ENCODE measurements at regions not wholly inside any gene's neighbourhood (a gene's known extent, or its start where the extent isn't known, plus 50 kb on each side); places are given as distances from the start of the nearest gene placed in this dataset.

DNA sequence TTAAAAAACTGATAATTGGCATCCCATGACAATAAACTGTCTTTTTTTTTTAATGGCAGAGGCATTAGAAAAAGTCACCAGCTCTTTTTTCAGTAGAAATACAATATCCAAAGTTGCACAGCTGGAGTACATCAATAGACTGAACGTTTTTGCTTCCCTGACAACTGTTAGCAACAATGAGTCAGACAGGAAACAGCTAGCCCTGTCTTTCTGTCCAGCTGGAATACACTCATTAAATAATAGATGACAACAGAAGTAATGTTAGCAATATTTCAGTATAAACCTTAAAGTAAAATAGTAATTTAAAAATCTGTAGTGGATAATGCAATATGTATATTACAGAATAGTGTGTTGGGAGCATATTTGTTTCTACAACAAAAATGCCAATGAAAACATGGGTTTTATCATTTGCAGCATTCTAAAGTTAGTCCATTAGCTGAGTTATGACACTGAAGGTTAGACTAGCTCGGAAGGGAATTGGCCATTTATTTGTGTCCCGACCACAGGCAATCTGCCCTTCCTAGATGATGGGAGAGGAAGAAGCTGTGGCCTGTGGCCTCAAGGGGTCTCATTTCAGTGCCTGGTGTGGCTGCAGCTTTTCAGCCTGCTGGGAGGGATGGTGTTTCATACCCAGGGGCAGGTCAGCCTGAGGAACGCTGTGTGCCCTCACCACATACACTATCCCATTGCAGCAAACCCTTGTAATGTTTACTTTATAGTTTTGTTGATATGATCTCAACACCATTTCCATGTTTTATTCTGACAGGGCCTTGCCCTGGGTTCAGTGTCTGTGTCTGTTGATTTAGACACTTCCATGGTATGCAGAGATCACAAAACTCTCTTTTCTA is 173.3 kb downstream of the SLC16A9 start:
- no peaks in the 10 kb centered on the region for H3K27me3 ChIP-seq (ENCODE audit: control insufficient read depth in 2 of 2, insufficient read depth in 2 of 2, low read length in 2 of 2)
- no peak overlapping the region for H3K4me3 ChIP-seq
- ChIA-PET CTCF (ENCODE audit: low intra/inter-chr PET ratio) (no interaction called here), POLR2A (interaction anchor here (0.6 to 0.9 kb wide), 3 partner anchors 9 to 752 kb away, joined by 3 read pairs; no protein-coding TSS in a partner anchor)
- intact Hi-C loops (cut with micrococcal nuclease): no loop called here
- FAIRE-seq: no peak
- no peak overlapping the region for H2AFZ ChIP-seq (ENCODE audit: low read depth, low read length)
- no peaks in the 10 kb centered on the region for H4K20me1 ChIP-seq (replicated peaks; ENCODE audit: control insufficient read depth, insufficient read depth, low read length)
- BruUV-seq (replicated peaks): no TSS peak
- H3K79me2 ChIP-seq (ENCODE audit: control insufficient read depth, insufficient read depth, low read length): no peaks in the 10 kb centered on the region
- no peak for TF ChIP-seq ZNF354B (CRISPR knock-in tag; IDR thresholded peaks at IDR 0.05)
- TF ChIP-seq PHB (CRISPR knock-in tag; IDR thresholded peaks at IDR 0.05): no peak
- TF ChIP-seq, protein P1, sequence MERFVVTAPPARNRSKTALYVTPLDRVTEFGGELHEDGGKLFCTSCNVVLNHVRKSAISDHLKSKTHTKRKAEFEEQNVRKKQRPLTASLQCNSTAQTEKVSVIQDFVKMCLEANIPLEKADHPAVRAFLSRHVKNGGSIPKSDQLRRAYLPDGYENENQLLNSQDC (CRISPR knock-in tag; IDR thresholded peaks at IDR 0.05): no peak
- no peak for TF ChIP-seq XRCC3 (IDR thresholded peaks at IDR 0.05)
- TF ChIP-seq, protein P2, sequence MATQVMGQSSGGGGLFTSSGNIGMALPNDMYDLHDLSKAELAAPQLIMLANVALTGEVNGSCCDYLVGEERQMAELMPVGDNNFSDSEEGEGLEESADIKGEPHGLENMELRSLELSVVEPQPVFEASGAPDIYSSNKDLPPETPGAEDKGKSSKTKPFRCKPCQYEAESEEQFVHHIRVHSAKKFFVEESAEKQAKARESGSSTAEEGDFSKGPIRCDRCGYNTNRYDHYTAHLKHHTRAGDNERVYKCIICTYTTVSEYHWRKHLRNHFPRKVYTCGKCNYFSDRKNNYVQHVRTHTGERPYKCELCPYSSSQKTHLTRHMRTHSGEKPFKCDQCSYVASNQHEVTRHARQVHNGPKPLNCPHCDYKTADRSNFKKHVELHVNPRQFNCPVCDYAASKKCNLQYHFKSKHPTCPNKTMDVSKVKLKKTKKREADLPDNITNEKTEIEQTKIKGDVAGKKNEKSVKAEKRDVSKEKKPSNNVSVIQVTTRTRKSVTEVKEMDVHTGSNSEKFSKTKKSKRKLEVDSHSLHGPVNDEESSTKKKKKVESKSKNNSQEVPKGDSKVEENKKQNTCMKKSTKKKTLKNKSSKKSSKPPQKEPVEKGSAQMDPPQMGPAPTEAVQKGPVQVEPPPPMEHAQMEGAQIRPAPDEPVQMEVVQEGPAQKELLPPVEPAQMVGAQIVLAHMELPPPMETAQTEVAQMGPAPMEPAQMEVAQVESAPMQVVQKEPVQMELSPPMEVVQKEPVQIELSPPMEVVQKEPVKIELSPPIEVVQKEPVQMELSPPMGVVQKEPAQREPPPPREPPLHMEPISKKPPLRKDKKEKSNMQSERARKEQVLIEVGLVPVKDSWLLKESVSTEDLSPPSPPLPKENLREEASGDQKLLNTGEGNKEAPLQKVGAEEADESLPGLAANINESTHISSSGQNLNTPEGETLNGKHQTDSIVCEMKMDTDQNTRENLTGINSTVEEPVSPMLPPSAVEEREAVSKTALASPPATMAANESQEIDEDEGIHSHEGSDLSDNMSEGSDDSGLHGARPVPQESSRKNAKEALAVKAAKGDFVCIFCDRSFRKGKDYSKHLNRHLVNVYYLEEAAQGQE (IDR thresholded peaks at IDR 0.05; ENCODE audit: borderline replicate concordance): no peak
- TF ChIP-seq, protein P2 (CRISPR knock-in tag; IDR thresholded peaks at IDR 0.05; ENCODE audit: low read depth): no peak
- TF ChIP-seq HDAC2 (IDR thresholded peaks at IDR 0.05): no peak
- TF ChIP-seq ZNF239 (CRISPR knock-in tag; IDR thresholded peaks at IDR 0.05): no peak
- no peak for TF ChIP-seq POLR2H (tag; IDR thresholded peaks at IDR 0.05; ENCODE audit: low read depth)
- TF ChIP-seq, protein P3, sequence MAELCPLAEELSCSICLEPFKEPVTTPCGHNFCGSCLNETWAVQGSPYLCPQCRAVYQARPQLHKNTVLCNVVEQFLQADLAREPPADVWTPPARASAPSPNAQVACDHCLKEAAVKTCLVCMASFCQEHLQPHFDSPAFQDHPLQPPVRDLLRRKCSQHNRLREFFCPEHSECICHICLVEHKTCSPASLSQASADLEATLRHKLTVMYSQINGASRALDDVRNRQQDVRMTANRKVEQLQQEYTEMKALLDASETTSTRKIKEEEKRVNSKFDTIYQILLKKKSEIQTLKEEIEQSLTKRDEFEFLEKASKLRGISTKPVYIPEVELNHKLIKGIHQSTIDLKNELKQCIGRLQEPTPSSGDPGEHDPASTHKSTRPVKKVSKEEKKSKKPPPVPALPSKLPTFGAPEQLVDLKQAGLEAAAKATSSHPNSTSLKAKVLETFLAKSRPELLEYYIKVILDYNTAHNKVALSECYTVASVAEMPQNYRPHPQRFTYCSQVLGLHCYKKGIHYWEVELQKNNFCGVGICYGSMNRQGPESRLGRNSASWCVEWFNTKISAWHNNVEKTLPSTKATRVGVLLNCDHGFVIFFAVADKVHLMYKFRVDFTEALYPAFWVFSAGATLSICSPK (IDR thresholded peaks at IDR 0.05; ENCODE audit: borderline replicate concordance): no peak
- TF ChIP-seq, protein P4, sequence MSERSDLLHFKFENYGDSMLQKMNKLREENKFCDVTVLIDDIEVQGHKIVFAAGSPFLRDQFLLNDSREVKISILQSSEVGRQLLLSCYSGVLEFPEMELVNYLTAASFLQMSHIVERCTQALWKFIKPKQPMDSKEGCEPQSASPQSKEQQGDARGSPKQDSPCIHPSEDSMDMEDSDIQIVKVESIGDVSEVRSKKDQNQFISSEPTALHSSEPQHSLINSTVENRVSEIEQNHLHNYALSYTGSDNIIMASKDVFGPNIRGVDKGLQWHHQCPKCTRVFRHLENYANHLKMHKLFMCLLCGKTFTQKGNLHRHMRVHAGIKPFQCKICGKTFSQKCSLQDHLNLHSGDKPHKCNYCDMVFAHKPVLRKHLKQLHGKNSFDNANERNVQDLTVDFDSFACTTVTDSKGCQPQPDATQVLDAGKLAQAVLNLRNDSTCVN (CRISPR knock-in tag; IDR thresholded peaks at IDR 0.05): no peak
- TF ChIP-seq KLF6 (CRISPR knock-in tag; IDR thresholded peaks at IDR 0.05; ENCODE audit: borderline replicate concordance): no peak
- H3K4me1 ChIP-seq (replicated peaks in 1 of 2; ENCODE audit: control insufficient read depth in 2 of 2, insufficient read depth in 2 of 2, low read length in 2 of 2): no peaks in the 10 kb centered on the region
- no peak for DNase-seq (ENCODE audit: extremely low read depth in 1 of 4, low spot score in 3 of 4)
- WGBS (ENCODE audit: insufficient coverage, low coverage, missing lambda C conversion rate): 2% methylated on average over 4 of the region's 4 CpGs
- H3K9ac ChIP-seq (ENCODE audit: insufficient read depth in 1 of 2, low read depth in 2 of 2, low read length in 2 of 2): no peak overlapping the region
- in situ Hi-C loops (cut with MboI): no loop called here
- no peak overlapping the region for H3K4me2 ChIP-seq (ENCODE audit: insufficient read depth, low read length)
- H3K9me1 ChIP-seq (ENCODE audit: control insufficient read depth, insufficient read depth, low read length): no peaks in the 10 kb centered on the region
- no peaks in the 10 kb centered on the region for H3K36me3 ChIP-seq (ENCODE audit: control insufficient read depth, insufficient read depth, low read length)
- H3K9me3 ChIP-seq (replicated peaks; ENCODE audit: control insufficient read depth, insufficient read depth, low read depth, low read length): no peaks in the 10 kb centered on the region
- no peak overlapping the region for H3K27ac ChIP-seq (ENCODE audit: extremely low read depth, low read depth, low read length)
- no peak for ATAC-seq
